Testis (tissue), 2 donors: ENCODE measurements at regions not wholly inside any gene's neighbourhood (a gene's known extent, or its start where the extent isn't known, plus 50 kb on each side); places are given as distances from the start of the nearest gene placed in this dataset.

ENCODE experiments used
- CTCF ChIP-seq, 3 experiments: fragments of 450-650 bp in 2 of 3; fragments of 200-600 bp in 1 of 3; sonication (generic) in 1 of 3; IDR thresholded peaks; one replicate each; pipeline ENCODE4 v1.5.1; 2016 to 2019; ENCODE audit warnings: antibody characterized with exemption in 3 of 3, mild to moderate bottlenecking in 2 of 3, moderate library complexity in 1 of 3
- POLR2A ChIP-seq: fragments of 450-650 bp; IDR thresholded peaks from one replicate; pipeline ENCODE4 v1.6.1; 2017; ENCODE audit warnings: antibody characterized with exemption, mild to moderate bottlenecking, moderate library complexity

DNA sequence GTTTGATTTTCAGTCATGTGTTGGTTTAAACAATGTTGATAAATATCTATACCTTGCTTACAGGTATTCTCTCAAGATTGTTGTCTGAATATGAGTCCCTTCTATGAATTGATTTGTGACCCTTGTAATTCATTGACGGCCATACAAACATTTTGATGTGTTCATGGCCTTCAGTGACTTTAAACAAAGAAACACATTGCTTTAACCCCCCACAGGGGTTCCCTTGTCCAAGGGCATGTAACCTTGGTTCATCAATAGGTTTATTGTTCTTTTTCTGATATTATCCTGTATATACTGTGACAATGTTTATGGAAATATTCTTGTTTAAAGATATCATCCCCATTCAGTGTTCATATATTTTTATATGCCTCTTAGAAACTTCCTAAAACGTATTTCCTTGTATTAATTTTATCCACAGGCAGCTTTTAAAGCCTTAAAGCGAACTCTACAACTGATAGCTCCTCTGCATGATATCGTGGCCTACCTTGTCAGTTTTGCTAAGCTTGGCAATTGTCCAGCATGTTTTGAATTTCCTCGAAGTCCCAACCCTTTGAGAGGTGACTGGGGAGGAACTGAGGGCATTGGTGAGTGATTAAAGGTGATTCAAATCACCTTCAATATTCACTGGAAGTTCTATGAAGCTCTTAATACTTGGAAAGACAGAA lies 87.0 kb downstream of the CD164 start:
- TF ChIP-seq CTCF (IDR thresholded peaks at IDR 0.05): no peak
- no peak for TF ChIP-seq POLR2A
